HG03460 (cell line): ENCODE measurements at regions not wholly inside any gene's neighbourhood (a gene's known extent, or its start where the extent isn't known, plus 50 kb on each side); places are given as distances from the start of the nearest gene placed in this dataset.

ENCODE experiments used
- ATAC-seq: cut with Tn5 transposase; IDR thresholded peaks from one replicate; pipeline ENCODE4 v1.9.1; 2021; ENCODE audit not compliant: unreplicated experiment

- ATAC-seq = no peak
These were observed 102.7 kb upstream of the TOP1 start for GRCh38 chr20:40925829-40926510.

GRCh38 chr20:40926928-40927327 is 101.7 kb upstream of the TOP1 start:
- ATAC-seq = no peak

GRCh38 chr20:40930561-40930960 is 98.1 kb upstream of the TOP1 start:
- ATAC-seq = no peak

- no peak for ATAC-seq
These were observed 97.1 kb upstream of the TOP1 start for GRCh38 chr20:40931410-40932044.

GRCh38 chr20:40932436-40932835 is 96.2 kb upstream of the TOP1 start:
- ATAC-seq = no peak

- ATAC-seq = no peak
These were observed 94.9 kb upstream of the TOP1 start for GRCh38 chr20:40933758-40934157.

- no peak for ATAC-seq
These were observed 90.6 kb upstream of the TOP1 start for GRCh38 chr20:40938020-40938419.

GRCh38 chr20:40939667-40940066 is 89.0 kb upstream of the TOP1 start:
- ATAC-seq = no peak

- no peak for ATAC-seq
These were observed 87.5 kb upstream of the TOP1 start for GRCh38 chr20:40941133-40941610.

GRCh38 chr20:40942006-40942405 is 86.6 kb upstream of the TOP1 start:
- no peak for ATAC-seq

GRCh38 chr20:40942775-40943174 is 85.8 kb upstream of the TOP1 start:
- no peak for ATAC-seq

GRCh38 chr20:40943591-40943990 is 85.0 kb upstream of the TOP1 start:
- ATAC-seq = no peak

GRCh38 chr20:40945189-40945588 is 83.4 kb upstream of the TOP1 start:
- no peak for ATAC-seq

GRCh38 chr20:40945754-40946450 is 82.7 kb upstream of the TOP1 start:
- no peak for ATAC-seq

GRCh38 chr20:40946451-40946850 is 82.2 kb upstream of the TOP1 start:
- ATAC-seq = no peak

GRCh38 chr20:40948465-40949267 is 80.0 kb upstream of the TOP1 start:
- ATAC-seq = no peak

- no peak for ATAC-seq
These were observed 79.3 kb upstream of the TOP1 start for GRCh38 chr20:40949346-40949745.

GRCh38 chr20:40952136-40952535 is 76.5 kb upstream of the TOP1 start:
- no peak for ATAC-seq

- ATAC-seq = no peak
These were observed 75.2 kb upstream of the TOP1 start for GRCh38 chr20:40953416-40953815.

- no peak for ATAC-seq
These were observed 74.8 kb upstream of the TOP1 start for GRCh38 chr20:40953856-40954255.

GRCh38 chr20:40954521-40955165 is 74.0 kb upstream of the TOP1 start:
- ATAC-seq = no peak
